HFF-Myc (cell line): ENCODE measurements at regions not wholly inside any gene's neighbourhood (a gene's known extent, or its start where the extent isn't known, plus 50 kb on each side); places are given as distances from the start of the nearest gene placed in this dataset.

Experiments used
- DNase-seq: peaks from one replicate; pipeline ENCODE4 v3.0.0-alpha.2; 2011; ENCODE audit warnings: low read depth; ENCODE audit errors: extremely low read depth
- H3K4me3 ChIP-seq: replicated peaks from 2 replicates; pipeline ENCODE4 v1.5.1; 2011; ENCODE audit warnings: low read depth, mild to moderate bottlenecking, control low read depth, low read length
- CTCF ChIP-seq: IDR thresholded peaks from 2 replicates; pipeline ENCODE4 v1.5.1; 2012; ENCODE audit warnings: mild to moderate bottlenecking, low read depth, low read length, control low read depth; ENCODE audit errors: missing control alignments

- no peak for TF ChIP-seq CTCF
- peak; percentile 43 for DNase-seq
- H3K4me3 ChIP-seq = no peak overlapping the region
These were observed 1769.0 kb upstream of the PCDH20 start for GRCh38 chr13:63184693-63185092.

- no peak for DNase-seq
- TF ChIP-seq CTCF = no peak
- no peak overlapping the region for H3K4me3 ChIP-seq
These were observed 1759.9 kb upstream of the PCDH20 start for GRCh38 chr13:63175536-63175935.

- H3K4me3 ChIP-seq = no peak overlapping the region
- DNase-seq = no peak
- TF ChIP-seq CTCF = no peak
These were observed 1752.2 kb upstream of the PCDH20 start for GRCh38 chr13:63167699-63168337.

- no peak for DNase-seq
- no peak for TF ChIP-seq CTCF
- H3K4me3 ChIP-seq = no peak overlapping the region
These were observed 1750.7 kb upstream of the PCDH20 start for GRCh38 chr13:63166345-63166744.

- no peak for TF ChIP-seq CTCF
These were observed 1748.3 kb upstream of the PCDH20 start for GRCh38 chr13:63163903-63164302.

GRCh38 chr13:63161219-63161618 lies 1745.6 kb upstream of the PCDH20 start:
- TF ChIP-seq CTCF = no peak
- no peak overlapping the region for H3K4me3 ChIP-seq
- DNase-seq = no peak

More at GRCh38 chr13:63163903-63164302, 1748.3 kb upstream of the PCDH20 start:
- no peak overlapping the region for H3K4me3 ChIP-seq
- no peak for DNase-seq

GRCh38 chr13:63156816-63157215 lies 1741.2 kb upstream of the PCDH20 start:
- H3K4me3 ChIP-seq = no peak overlapping the region
- no peak for TF ChIP-seq CTCF
- no peak for DNase-seq
